ENCODE measurements at regions not wholly inside any gene's neighbourhood (a gene's known extent, or its start where the extent isn't known, plus 50 kb on each side); places are given as distances from the start of the nearest gene placed in this dataset.

DNA sequence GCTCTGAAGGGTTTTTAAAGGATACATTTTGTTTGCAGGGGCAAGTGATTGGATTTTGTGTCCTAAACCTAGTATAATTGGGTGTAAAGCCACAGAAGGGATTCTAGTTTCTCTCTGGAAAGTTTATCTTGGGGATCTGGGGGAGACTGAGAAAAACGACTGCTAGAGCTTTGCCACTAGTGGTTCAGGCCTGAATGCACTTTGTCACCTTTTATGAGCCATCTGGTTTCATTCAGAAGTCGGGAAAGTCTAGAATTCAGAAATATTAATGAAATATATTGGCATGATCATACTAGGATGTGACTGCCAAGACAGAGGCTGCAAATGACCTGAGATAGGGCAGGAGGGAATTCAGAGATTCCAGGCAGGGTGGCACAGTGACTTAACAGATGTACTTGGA, 111.5 kb upstream of the KCNK2 start:
- intact Hi-C loops (cut with DNase I), result no loop called here
- Histone ChIP-seq H3K27ac (no peak overlapping the region), H3K27me3 (peaks cover 0 to 2% (median 0%) of the 10 kb centered on the region in 9 donors), H3K4me3 (no peak overlapping the region), H3K36me3 (no peaks in the 10 kb centered on the region), H3K4me1 (no peaks in the 10 kb centered on the region), H3K9me3 (no peaks in the 10 kb centered on the region)
- ATAC-seq (no peak), DNase-seq (no peak)
- WGBS, 4 donors, result 40 to 63% (median 60%) methylated on average over 2 of the region's 2 CpGs
- TF ChIP-seq, protein P1, sequence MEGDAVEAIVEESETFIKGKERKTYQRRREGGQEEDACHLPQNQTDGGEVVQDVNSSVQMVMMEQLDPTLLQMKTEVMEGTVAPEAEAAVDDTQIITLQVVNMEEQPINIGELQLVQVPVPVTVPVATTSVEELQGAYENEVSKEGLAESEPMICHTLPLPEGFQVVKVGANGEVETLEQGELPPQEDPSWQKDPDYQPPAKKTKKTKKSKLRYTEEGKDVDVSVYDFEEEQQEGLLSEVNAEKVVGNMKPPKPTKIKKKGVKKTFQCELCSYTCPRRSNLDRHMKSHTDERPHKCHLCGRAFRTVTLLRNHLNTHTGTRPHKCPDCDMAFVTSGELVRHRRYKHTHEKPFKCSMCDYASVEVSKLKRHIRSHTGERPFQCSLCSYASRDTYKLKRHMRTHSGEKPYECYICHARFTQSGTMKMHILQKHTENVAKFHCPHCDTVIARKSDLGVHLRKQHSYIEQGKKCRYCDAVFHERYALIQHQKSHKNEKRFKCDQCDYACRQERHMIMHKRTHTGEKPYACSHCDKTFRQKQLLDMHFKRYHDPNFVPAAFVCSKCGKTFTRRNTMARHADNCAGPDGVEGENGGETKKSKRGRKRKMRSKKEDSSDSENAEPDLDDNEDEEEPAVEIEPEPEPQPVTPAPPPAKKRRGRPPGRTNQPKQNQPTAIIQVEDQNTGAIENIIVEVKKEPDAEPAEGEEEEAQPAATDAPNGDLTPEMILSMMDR (IDR thresholded peaks at IDR 0.05), result no peak
- no peak for TF ChIP-seq POLR2A (IDR thresholded peaks at IDR 0.05)

DNA sequence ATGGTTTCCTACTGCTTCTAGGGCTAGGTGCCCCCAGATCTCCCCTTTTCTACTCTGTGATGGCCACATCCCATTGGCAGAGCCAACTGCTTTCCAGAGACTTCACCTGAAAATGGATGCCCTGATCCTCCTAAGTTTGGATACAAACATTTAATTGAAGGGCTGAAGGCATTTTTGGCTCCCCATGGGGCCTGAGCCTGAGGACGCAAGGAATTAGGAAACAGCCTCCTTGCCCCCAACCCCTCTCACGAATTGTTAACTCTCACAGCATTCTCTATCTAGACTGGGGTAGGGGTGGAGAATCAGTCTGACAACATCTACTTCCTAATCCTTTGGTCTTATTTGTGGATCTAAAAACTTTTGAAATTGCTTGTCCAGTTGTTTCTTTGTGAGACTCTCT, 108.5 kb upstream of the KCNK2 start:
- intact Hi-C loops (cut with DNase I), result no loop called here
- Histone ChIP-seq H3K36me3 (no peaks in the 10 kb centered on the region), H3K4me3 (no peak overlapping the region), H3K27ac (no peak overlapping the region), H3K9me3 (no peaks in the 10 kb centered on the region), H3K4me1 (no peaks in the 10 kb centered on the region), H3K27me3 (peaks cover 0 to 2% (median 0%) of the 10 kb centered on the region in 9 donors)
- ATAC-seq, result no peak
- TF ChIP-seq POLR2A (IDR thresholded peaks at IDR 0.05), result no peak
- TF ChIP-seq, protein P1 (IDR thresholded peaks at IDR 0.05), result no peak
- 75 to 80% (median 79%) methylated on average over 2 of the region's 2 CpGs for WGBS, 4 donors
- no peak for DNase-seq

DNA sequence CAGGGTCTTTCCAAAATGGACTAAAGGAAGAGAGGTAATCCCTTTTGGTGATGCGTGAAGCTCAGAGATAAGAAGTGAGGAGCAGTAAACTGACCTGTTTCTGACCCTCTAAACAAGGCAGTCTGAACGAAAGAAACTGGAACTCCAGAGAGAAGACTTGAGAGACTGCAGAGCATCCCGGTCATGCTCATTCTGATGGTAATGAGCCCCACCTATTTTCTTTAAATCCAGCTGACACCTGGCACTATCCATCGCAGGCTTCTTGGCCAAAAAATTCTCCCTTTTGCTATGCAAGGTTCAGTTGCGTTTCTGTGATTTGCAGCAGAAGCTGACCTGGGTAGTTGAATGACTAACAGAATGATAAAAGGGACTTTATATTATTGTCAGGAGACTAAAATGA, 105.9 kb upstream of the KCNK2 start:
- Histone ChIP-seq H3K27me3 (peaks cover 0 to 2% (median 0%) of the 10 kb centered on the region in 9 donors), H3K36me3 (no peaks in the 10 kb centered on the region), H3K9me3 (no peaks in the 10 kb centered on the region), H3K27ac (no peak overlapping the region), H3K4me1 (no peaks in the 10 kb centered on the region), H3K4me3 (no peak overlapping the region)
- WGBS, 4 donors, result 37 to 45% (median 44%) methylated on average over 4 to 5 of the region's 5 CpGs
- DNase-seq (no peak), ATAC-seq (no peak)
- TF ChIP-seq, protein P1 (IDR thresholded peaks at IDR 0.05), result no peak
- no peak for TF ChIP-seq POLR2A (IDR thresholded peaks at IDR 0.05)
- intact Hi-C loops (cut with DNase I), result no loop called here

DNA sequence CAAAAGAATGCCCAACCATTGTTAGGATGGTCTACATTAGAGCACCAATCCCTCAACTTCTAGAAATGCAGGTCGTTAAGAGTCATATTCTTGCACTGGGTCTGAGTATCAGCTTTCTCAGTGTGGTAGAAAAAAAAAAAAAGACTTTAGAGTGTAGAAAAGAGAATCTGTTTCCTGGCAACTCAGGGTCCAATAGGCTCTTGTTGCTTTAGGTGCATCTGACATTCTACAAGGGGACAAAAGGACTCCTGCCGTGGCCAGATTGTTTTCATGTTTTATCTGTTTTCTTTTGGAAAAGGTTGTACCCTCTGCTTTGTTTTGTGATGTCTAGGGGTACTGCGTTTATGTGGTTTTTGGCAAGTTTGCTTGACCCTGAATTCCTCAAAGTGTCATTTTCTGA, 105.4 kb upstream of the KCNK2 start:
- Histone ChIP-seq H3K9me3 (no peaks in the 10 kb centered on the region), H3K4me1 (no peaks in the 10 kb centered on the region), H3K4me3 (no peak overlapping the region), H3K27me3 (peaks cover 0 to 2% (median 0%) of the 10 kb centered on the region in 9 donors), H3K27ac (no peak overlapping the region), H3K36me3 (no peaks in the 10 kb centered on the region)
- intact Hi-C loops (cut with DNase I), result no loop called here
- TF ChIP-seq, protein P1 (IDR thresholded peaks at IDR 0.05), result no peak
- TF ChIP-seq POLR2A (IDR thresholded peaks at IDR 0.05), result no peak
- DNase-seq, result no peak
- 52 to 62% (median 59%) methylated on average over 3 of the region's 3 CpGs for WGBS, 4 donors
- ATAC-seq, result no peak

All from heart left ventricle (tissue), 16 donors.